K562 (cell line): ENCODE measurements at regions not wholly inside any gene's neighbourhood (a gene's known extent, or its start where the extent isn't known, plus 50 kb on each side); places are given as distances from the start of the nearest gene placed in this dataset.

Experiments used
- ATAC-seq: fragments of 200-7000 bp; cut with Tn5 transposase; 3 replicates; pipeline ENCODE4 v1.9.1; 2020; ENCODE audit warnings: moderate library complexity
- BruUV-seq: library from RNA; stranded (reverse); fragments of 400-500 nt; replicated peaks from 2 replicates; lab custom pipeline; 2021; lab: Mats Ljungman, UMichigan
- CTCF ChIA-PET: fragments of 300-600 bp; formaldehyde crosslinking; extraction: SDS; loops from one replicate; lab custom pipeline; 2021; ENCODE audit warnings: low intra/inter-chr PET ratio; lab: Yijun Ruan, JAX
- POLR2A ChIA-PET: fragments of 300-600, 350-650 bp; sonication (Branson Sonifier 250); formaldehyde crosslinking; extraction: SDS; loops from one replicate; lab custom pipeline; 2021; ENCODE audit warnings: antibody characterized with exemption, inconsistent platforms; lab: Yijun Ruan, JAX
- DNase-seq, 4 experiments: peaks; one replicate each; pipeline versions ENCODE4 v3.0.0 to v3.0.0-alpha.2; 2011 to 2018; ENCODE audit warnings: low spot score in 3 of 4, mixed read lengths in 3 of 4; ENCODE audit errors: extremely low read depth in 1 of 4
- FAIRE-seq: peaks from 2 replicates; lab custom pipeline; 2011; peaks lifted over from hg19 to GRCh38; lab: Jason Lieb, UNC
- H2AFZ ChIP-seq: 2 replicates; pipeline ENCODE4 v1.6.0; 2011; ENCODE audit warnings: low read depth, low read length, control low read depth, inconsistent platforms
- H3K27ac ChIP-seq: fragments of 200-600 bp; 3 replicates; pipeline ENCODE4 v1.8.0; 2011; ENCODE audit warnings: low read depth, mild to moderate bottlenecking, control low read depth, inconsistent platforms, low read length, moderate library complexity, mixed read lengths; ENCODE audit errors: extremely low read depth
- H3K27me3 ChIP-seq, 2 experiments: fragments of 300-600 bp in 1 of 2; 2 replicates in 1 of 2; 3 replicates in 1 of 2; pipeline versions ENCODE4 v1.6.0 to v1.8.0; 2011; ENCODE audit warnings: inconsistent platforms in 2 of 2, low read length in 2 of 2, mild to moderate bottlenecking in 1 of 2, mixed read lengths in 1 of 2, moderate library complexity in 1 of 2; ENCODE audit not compliant: control insufficient read depth in 2 of 2, insufficient read depth in 2 of 2
- H3K36me3 ChIP-seq: fragments of 300-600 bp; 3 replicates; pipeline ENCODE4 v1.8.0; 2011; ENCODE audit warnings: mild to moderate bottlenecking, low read length, inconsistent platforms; ENCODE audit not compliant: control insufficient read depth, insufficient read depth
- H3K4me1 ChIP-seq, 2 experiments: fragments of 200-600 bp in 1 of 2; replicated peaks in 1 of 2; 2 replicates in 1 of 2; 3 replicates in 1 of 2; pipeline versions ENCODE4 v1.5.1 to v1.8.0; 2011; ENCODE audit warnings: inconsistent platforms in 2 of 2, low read length in 2 of 2, mild to moderate bottlenecking in 1 of 2, mixed read lengths in 1 of 2, moderate library complexity in 1 of 2; ENCODE audit not compliant: control insufficient read depth in 2 of 2, insufficient read depth in 2 of 2
- H3K4me2 ChIP-seq: 2 replicates; pipeline ENCODE4 v1.6.1; 2011; ENCODE audit warnings: low read length, control low read depth, inconsistent platforms, mixed read lengths; ENCODE audit not compliant: insufficient read depth
- H3K4me3 ChIP-seq: fragments of 200-600 bp; sonication (generic), shearing (Covaris generic); 2 replicates; pipeline ENCODE4 v1.5.1; 2016; ENCODE audit warnings: control low read depth, inconsistent platforms
- H3K79me2 ChIP-seq: fragments of 200-600 bp; 3 replicates; pipeline ENCODE4 v1.8.0; 2011; ENCODE audit warnings: low read length, inconsistent platforms; ENCODE audit not compliant: control insufficient read depth, insufficient read depth
- H3K9ac ChIP-seq, 2 experiments: 2 replicates each; pipeline versions ENCODE4 v1.6.0 to v1.6.1; 2011; ENCODE audit warnings: low read depth in 2 of 2, low read length in 2 of 2, control low read depth in 1 of 2, inconsistent platforms in 1 of 2, mild to moderate bottlenecking in 1 of 2, mixed read lengths in 1 of 2; ENCODE audit not compliant: insufficient read depth in 1 of 2
- H3K9me1 ChIP-seq: one replicate; pipeline ENCODE4 v1.6.0; 2011; ENCODE audit warnings: inconsistent platforms, mild to moderate bottlenecking, low read length, moderate library complexity; ENCODE audit not compliant: control insufficient read depth, insufficient read depth
- H3K9me3 ChIP-seq: replicated peaks from 2 replicates; pipeline ENCODE4 v1.5.1; 2011; ENCODE audit warnings: low read depth, low read length, inconsistent platforms; ENCODE audit not compliant: control insufficient read depth, insufficient read depth
- H4K20me1 ChIP-seq: replicated peaks from 2 replicates; pipeline ENCODE4 v1.6.1; 2011; ENCODE audit warnings: low read length, inconsistent platforms, mixed read lengths; ENCODE audit not compliant: control insufficient read depth, insufficient read depth
- KAT8 ChIP-seq: fragments of 450-650 bp; IDR thresholded peaks from 2 replicates; pipeline ENCODE4 v1.6.1; 2016; ENCODE audit warnings: low read depth, mild to moderate bottlenecking
- ZBTB7A ChIP-seq: IDR thresholded peaks from 2 replicates; pipeline ENCODE4 v1.6.1; 2011; ENCODE audit warnings: low read depth, mild to moderate bottlenecking, low read length, moderate library complexity, borderline replicate concordance; ENCODE audit not compliant: control insufficient read depth
- ZNF75A ChIP-seq: fragments of 450-650 bp; formaldehyde crosslinking; IDR thresholded peaks from 2 replicates; pipeline ENCODE4 v1.4.0; 2020; ENCODE audit warnings: mild to moderate bottlenecking
- WGBS: fragments of 100-300 bp; shearing (Covaris generic); methylation state at CpG from one replicate; pipeline ENCODE4 v1.1.6; 2016; ENCODE audit warnings: low coverage, mixed read lengths; ENCODE audit not compliant: insufficient coverage; ENCODE audit errors: missing lambda C conversion rate; 5-methylcytosine and 5-hydroxymethylcytosine counted together
- in situ Hi-C: fragments of 300-500 bp; cut with MboI; formaldehyde crosslinking; loops from 4 replicates; pipeline ENCODE4 v1.15.0; 2018; ENCODE audit warnings: inconsistent platforms, mixed read lengths
- intact Hi-C: fragments of 100-400 bp; cut with micrococcal nuclease; formaldehyde crosslinking; loops from 2 replicates; pipeline ENCODE4 v1.14.2; 2022
- TF ChIP-seq, protein P1 (sequence below): fragments of 200-800 bp; sonication (Bioruptor generic); IDR thresholded peaks from 2 replicates; pipeline ENCODE4 v1.6.1; 2016; ENCODE audit warnings: missing genetic modification characterization, missing compliant biosample characterization

DNA sequence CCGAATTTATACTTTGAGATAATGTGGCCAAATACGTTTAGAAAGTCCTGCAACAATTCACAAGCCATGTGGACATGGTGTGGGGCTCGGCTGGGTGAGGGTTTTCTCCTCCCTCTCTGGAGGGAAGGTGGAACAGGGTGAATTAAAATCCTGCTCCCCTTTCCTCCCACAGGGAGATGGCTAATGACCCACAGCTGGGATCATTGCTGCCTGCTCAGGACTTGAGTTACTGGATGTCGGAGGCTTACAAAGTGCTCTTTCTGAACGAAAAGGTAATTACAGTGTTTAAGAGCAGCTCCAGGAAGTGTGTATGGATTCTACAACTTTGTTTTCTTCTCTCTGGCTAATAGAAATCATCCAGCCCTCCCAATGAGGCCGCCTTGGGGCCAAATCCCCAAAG, 97.9 kb upstream of the ALKAL2 start (continued):
- TF ChIP-seq, protein P1, sequence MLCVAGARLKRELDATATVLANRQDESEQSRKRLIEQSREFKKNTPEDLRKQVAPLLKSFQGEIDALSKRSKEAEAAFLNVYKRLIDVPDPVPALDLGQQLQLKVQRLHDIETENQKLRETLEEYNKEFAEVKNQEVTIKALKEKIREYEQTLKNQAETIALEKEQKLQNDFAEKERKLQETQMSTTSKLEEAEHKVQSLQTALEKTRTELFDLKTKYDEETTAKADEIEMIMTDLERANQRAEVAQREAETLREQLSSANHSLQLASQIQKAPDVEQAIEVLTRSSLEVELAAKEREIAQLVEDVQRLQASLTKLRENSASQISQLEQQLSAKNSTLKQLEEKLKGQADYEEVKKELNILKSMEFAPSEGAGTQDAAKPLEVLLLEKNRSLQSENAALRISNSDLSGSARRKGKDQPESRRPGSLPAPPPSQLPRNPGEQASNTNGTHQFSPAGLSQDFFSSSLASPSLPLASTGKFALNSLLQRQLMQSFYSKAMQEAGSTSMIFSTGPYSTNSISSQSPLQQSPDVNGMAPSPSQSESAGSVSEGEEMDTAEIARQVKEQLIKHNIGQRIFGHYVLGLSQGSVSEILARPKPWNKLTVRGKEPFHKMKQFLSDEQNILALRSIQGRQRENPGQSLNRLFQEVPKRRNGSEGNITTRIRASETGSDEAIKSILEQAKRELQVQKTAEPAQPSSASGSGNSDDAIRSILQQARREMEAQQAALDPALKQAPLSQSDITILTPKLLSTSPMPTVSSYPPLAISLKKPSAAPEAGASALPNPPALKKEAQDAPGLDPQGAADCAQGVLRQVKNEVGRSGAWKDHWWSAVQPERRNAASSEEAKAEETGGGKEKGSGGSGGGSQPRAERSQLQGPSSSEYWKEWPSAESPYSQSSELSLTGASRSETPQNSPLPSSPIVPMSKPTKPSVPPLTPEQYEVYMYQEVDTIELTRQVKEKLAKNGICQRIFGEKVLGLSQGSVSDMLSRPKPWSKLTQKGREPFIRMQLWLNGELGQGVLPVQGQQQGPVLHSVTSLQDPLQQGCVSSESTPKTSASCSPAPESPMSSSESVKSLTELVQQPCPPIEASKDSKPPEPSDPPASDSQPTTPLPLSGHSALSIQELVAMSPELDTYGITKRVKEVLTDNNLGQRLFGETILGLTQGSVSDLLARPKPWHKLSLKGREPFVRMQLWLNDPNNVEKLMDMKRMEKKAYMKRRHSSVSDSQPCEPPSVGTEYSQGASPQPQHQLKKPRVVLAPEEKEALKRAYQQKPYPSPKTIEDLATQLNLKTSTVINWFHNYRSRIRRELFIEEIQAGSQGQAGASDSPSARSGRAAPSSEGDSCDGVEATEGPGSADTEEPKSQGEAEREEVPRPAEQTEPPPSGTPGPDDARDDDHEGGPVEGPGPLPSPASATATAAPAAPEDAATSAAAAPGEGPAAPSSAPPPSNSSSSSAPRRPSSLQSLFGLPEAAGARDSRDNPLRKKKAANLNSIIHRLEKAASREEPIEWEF: no peak
- no peak for TF ChIP-seq KAT8
- no peak for TF ChIP-seq ZNF75A

DNA sequence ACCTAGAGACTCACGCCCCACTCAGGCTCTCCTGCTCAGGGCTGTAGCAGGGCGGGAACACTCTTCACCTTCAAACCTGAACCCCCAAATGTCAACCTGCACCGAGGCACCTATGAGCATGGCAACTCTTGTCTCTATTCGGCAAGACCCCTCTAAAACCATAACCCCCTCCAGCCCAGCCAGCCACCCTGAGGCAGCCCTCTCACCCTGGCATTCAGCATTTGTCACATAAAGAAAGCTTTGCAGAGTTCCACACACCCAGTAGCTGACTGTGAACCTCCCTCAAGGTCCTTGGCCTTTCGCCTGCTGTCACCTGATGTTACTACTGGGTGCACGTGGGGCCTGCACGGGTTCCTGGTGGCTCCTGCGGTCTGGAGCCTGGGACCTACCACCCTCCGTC, 97.2 kb upstream of the ALKAL2 start:
- intact Hi-C loops (no loop called here), in situ Hi-C loops (no loop called here)
- H3K9me1 ChIP-seq: no peaks in the 10 kb centered on the region
- H3K9me3 ChIP-seq: peaks cover 4% of the 10 kb centered on the region
- no peak for TF ChIP-seq ZBTB7A
- H3K27me3 ChIP-seq: peaks cover 9 to 35% of the 10 kb centered on the region in 2 experiments; a peak in 3 of 5 replicates
- peaks cover 0 to 4% of the 10 kb centered on the region in 2 experiments; a peak in 1 of 5 replicates for H3K4me1 ChIP-seq
- no peak for DNase-seq
- H3K4me2 ChIP-seq: no peak overlapping the region
- BruUV-seq: no TSS peak
- 2% methylated on average over 9 of the region's 9 CpGs for WGBS
- ATAC-seq: no peak
- H3K79me2 ChIP-seq: no peaks in the 10 kb centered on the region
- no peaks in the 10 kb centered on the region for H3K36me3 ChIP-seq
- no peak for FAIRE-seq
- H2AFZ ChIP-seq: no peak overlapping the region
- H4K20me1 ChIP-seq: no peaks in the 10 kb centered on the region
- H3K9ac ChIP-seq: no peak overlapping the region
- H3K27ac ChIP-seq: no peak overlapping the region
- H3K4me3 ChIP-seq: no peak overlapping the region
- ChIA-PET POLR2A (interaction anchor here (0.6 kb wide), 2 partner anchors 138 to 282 kb away, joined by 3 read pairs; no protein-coding TSS in a partner anchor), CTCF (no interaction called here)
